ENCODE measurements at regions not wholly inside any gene's neighbourhood (a gene's known extent, or its start where the extent isn't known, plus 50 kb on each side); places are given as distances from the start of the nearest gene placed in this dataset.

- 90 to 92% methylated on average over 2 to 6 of the region's 12 CpGs for WGBS, 2 donors (ENCODE audit: low coverage in 1 of 2)
- no peak overlapping the region for H3K4me3 ChIP-seq
- peaks cover 47% of the 10 kb centered on the region for H3K27me3 ChIP-seq
- ATAC-seq: no peak
- no peaks in the 10 kb centered on the region for H3K9me3 ChIP-seq
- no peaks in the 10 kb centered on the region for H3K36me3 ChIP-seq
- no peaks in the 10 kb centered on the region for H3K4me1 ChIP-seq
- TF ChIP-seq EP300 (IDR thresholded peaks at IDR 0.05) (no peak), POLR2A (IDR thresholded peaks at IDR 0.05) (no peak), POLR2AphosphoS5 (IDR thresholded peaks at IDR 0.05) (no peak), CTCF (IDR thresholded peaks at IDR 0.05) (no peak)
- no peak overlapping the region for H3K27ac ChIP-seq
Measured at GRCh38 chr21:43268804-43269186, 100.0 kb downstream of the CRYAA start.

- ATAC-seq: no peak
- Histone ChIP-seq H3K27me3 (peaks cover 42% of the 10 kb centered on the region), H3K27ac (no peak overlapping the region), H3K4me1 (no peaks in the 10 kb centered on the region), H3K4me3 (no peak overlapping the region), H3K36me3 (no peaks in the 10 kb centered on the region), H3K9me3 (no peaks in the 10 kb centered on the region)
- TF ChIP-seq POLR2AphosphoS5 (IDR thresholded peaks at IDR 0.05): no peak
- TF ChIP-seq CTCF (IDR thresholded peaks at IDR 0.05): no peak
- no peak for TF ChIP-seq EP300 (IDR thresholded peaks at IDR 0.05)
- TF ChIP-seq POLR2A (IDR thresholded peaks at IDR 0.05): no peak
- WGBS, 2 donors (ENCODE audit: low coverage in 1 of 2): 95 to 100% methylated on average over 4 of the region's 9 CpGs
Measured at GRCh38 chr21:43268086-43268803, 99.4 kb downstream of the CRYAA start.

GRCh38 chr21:43267391-43268085, 98.7 kb downstream of the CRYAA start:
- no peak overlapping the region for H3K27ac ChIP-seq

GRCh38 chr21:43266534-43266933, 97.7 kb downstream of the CRYAA start:
- Histone ChIP-seq H3K36me3 (no peaks in the 10 kb centered on the region), H3K4me1 (no peaks in the 10 kb centered on the region), H3K27ac (no peak overlapping the region), H3K9me3 (no peaks in the 10 kb centered on the region), H3K27me3 (peaks cover 25% of the 10 kb centered on the region), H3K4me3 (no peak overlapping the region)
- peak; percentile 70 for ATAC-seq
- TF ChIP-seq POLR2AphosphoS5 (IDR thresholded peaks at IDR 0.05) (no peak), POLR2A (IDR thresholded peaks at IDR 0.05) (no peak), EP300 (IDR thresholded peaks at IDR 0.05) (no peak), CTCF (IDR thresholded peaks at IDR 0.05) (no peak)
- WGBS, 2 donors (ENCODE audit: low coverage in 1 of 2): 38 to 81% methylated on average over 1 to 3 of the region's 3 CpGs

More at GRCh38 chr21:43267391-43268085, 98.7 kb downstream of the CRYAA start:
- H3K27me3 ChIP-seq: peaks cover 35% of the 10 kb centered on the region
- ATAC-seq: no peak
- H3K36me3 ChIP-seq: no peaks in the 10 kb centered on the region
- no peaks in the 10 kb centered on the region for H3K9me3 ChIP-seq
- TF ChIP-seq POLR2AphosphoS5 (IDR thresholded peaks at IDR 0.05) (no peak), EP300 (IDR thresholded peaks at IDR 0.05) (no peak), CTCF (IDR thresholded peaks at IDR 0.05) (no peak), POLR2A (IDR thresholded peaks at IDR 0.05) (no peak)
- no peaks in the 10 kb centered on the region for H3K4me1 ChIP-seq
- H3K4me3 ChIP-seq: no peak overlapping the region
- WGBS, 2 donors (ENCODE audit: low coverage in 1 of 2): 88% methylated on average over 8 of the region's 15 CpGs; no CpG with 5 or more reads in 1 of the 2 donors

GRCh38 chr21:43262427-43262826, 93.6 kb downstream of the CRYAA start:
- WGBS, 2 donors (ENCODE audit: low coverage in 1 of 2): no CpG with 5 or more reads among the region's 1 CpG
- Histone ChIP-seq H3K4me3 (no peak overlapping the region), H3K27ac (no peak overlapping the region), H3K36me3 (no peaks in the 10 kb centered on the region), H3K4me1 (no peaks in the 10 kb centered on the region), H3K27me3 (no peaks in the 10 kb centered on the region), H3K9me3 (no peaks in the 10 kb centered on the region)
- TF ChIP-seq POLR2AphosphoS5 (IDR thresholded peaks at IDR 0.05) (no peak), POLR2A (IDR thresholded peaks at IDR 0.05) (no peak), EP300 (IDR thresholded peaks at IDR 0.05) (no peak), CTCF (IDR thresholded peaks at IDR 0.05) (no peak)
- peak; percentile 73 for ATAC-seq
